Astrocyte (in vitro differentiated cells and primary cell): ENCODE measurements at regions not wholly inside any gene's neighbourhood (a gene's known extent, or its start where the extent isn't known, plus 50 kb on each side); places are given as distances from the start of the nearest gene placed in this dataset.

Source experiments
- CTCF ChIP-seq: IDR thresholded peaks from 2 replicates; pipeline ENCODE4 v1.5.1; 2011; ENCODE audit warnings: low read depth, mild to moderate bottlenecking, inconsistent platforms, low read length, moderate library complexity; ENCODE audit not compliant: insufficient read depth
- EZH2 ChIP-seq: IDR thresholded peaks from 2 replicates; pipeline ENCODE4 v1.6.1; 2012; ENCODE audit warnings: mild to moderate bottlenecking, low read length, inconsistent platforms; ENCODE audit not compliant: insufficient read depth

GRCh38 chr1:188027613-188028012 lies 1198.9 kb downstream of the PLA2G4A start:
- no peak for TF ChIP-seq CTCF
- TF ChIP-seq EZH2 = no peak
